Loucy (cell line): ENCODE measurements at regions not wholly inside any gene's neighbourhood (a gene's known extent, or its start where the extent isn't known, plus 50 kb on each side); places are given as distances from the start of the nearest gene placed in this dataset.

Experiments used
- CTCF ChIP-seq: fragments of 200-600 bp; sonication (generic); conservative IDR thresholded peaks from 2 replicates; pipeline ENCODE4 v1.5.1; 2014; ENCODE audit warnings: mild to moderate bottlenecking, antibody characterized with exemption, low read length
- EZH2phosphoT487 ChIP-seq: fragments of 200-600 bp; IDR thresholded peaks from 2 replicates; pipeline ENCODE4 v1.6.1; 2018; ENCODE audit warnings: antibody characterized with exemption, mild to moderate bottlenecking, moderate library complexity, borderline replicate concordance

- TF ChIP-seq CTCF: no peak
- no peak for TF ChIP-seq EZH2phosphoT487
Observed at GRCh38 chr5:121021681-121022080, 557.6 kb downstream of the PRR16 start.
